Ishikawa (cell line): ENCODE measurements at regions not wholly inside any gene's neighbourhood (a gene's known extent, or its start where the extent isn't known, plus 50 kb on each side); places are given as distances from the start of the nearest gene placed in this dataset.

Experiments
- CEBPB ChIP-seq: IDR thresholded peaks from 2 replicates; pipeline ENCODE4 v1.6.1; 2012
- CREB1 ChIP-seq: IDR thresholded peaks from 2 replicates; pipeline ENCODE4 v1.6.1; 2012; ENCODE audit warnings: low read depth
- EGR1 ChIP-seq: IDR thresholded peaks from 2 replicates; pipeline ENCODE4 v1.6.1; 2012
- EP300 ChIP-seq: IDR thresholded peaks from 2 replicates; pipeline ENCODE4 v1.6.1; 2012; ENCODE audit warnings: borderline replicate concordance
- NFIC ChIP-seq: IDR thresholded peaks from 2 replicates; pipeline ENCODE4 v1.6.1; 2012
- RAD21 ChIP-seq: IDR thresholded peaks from 2 replicates; pipeline ENCODE4 v1.6.1; 2012; ENCODE audit warnings: low read depth
- REST ChIP-seq: IDR thresholded peaks from 2 replicates; pipeline ENCODE4 v1.6.1; 2012; ENCODE audit warnings: low read depth, mild to moderate bottlenecking
- TAF1 ChIP-seq: IDR thresholded peaks from 2 replicates; pipeline ENCODE4 v1.6.1; 2012; ENCODE audit warnings: low read depth, mild to moderate bottlenecking
- TCF12 ChIP-seq: IDR thresholded peaks from 2 replicates; pipeline ENCODE4 v1.6.1; 2012; ENCODE audit warnings: low read depth
- TEAD4 ChIP-seq: IDR thresholded peaks from 2 replicates; pipeline ENCODE4 v1.6.1; 2012
- YY1 ChIP-seq: IDR thresholded peaks from 2 replicates; pipeline ENCODE4 v1.6.1; 2012; ENCODE audit warnings: low read depth
- ZBTB7A ChIP-seq: IDR thresholded peaks from 2 replicates; pipeline ENCODE4 v1.6.1; 2012; ENCODE audit warnings: low read depth
- TF ChIP-seq, protein P1 (sequence below): IDR thresholded peaks from 2 replicates; pipeline ENCODE4 v1.6.1; 2012
- TF ChIP-seq, protein P2 (sequence below): IDR thresholded peaks from 2 replicates; pipeline ENCODE4 v1.6.1; 2012

GRCh38 chr7:136741941-136742340 lies 126.5 kb upstream of the CHRM2 start:
- TF ChIP-seq RAD21 (no peak), REST (no peak), EGR1 (no peak), TAF1 (no peak), YY1 (no peak), CEBPB (no peak), CREB1 (no peak), TEAD4 (no peak), EP300 (no peak), NFIC (no peak), ZBTB7A (no peak), TCF12 (no peak)
- TF ChIP-seq, protein P1, sequence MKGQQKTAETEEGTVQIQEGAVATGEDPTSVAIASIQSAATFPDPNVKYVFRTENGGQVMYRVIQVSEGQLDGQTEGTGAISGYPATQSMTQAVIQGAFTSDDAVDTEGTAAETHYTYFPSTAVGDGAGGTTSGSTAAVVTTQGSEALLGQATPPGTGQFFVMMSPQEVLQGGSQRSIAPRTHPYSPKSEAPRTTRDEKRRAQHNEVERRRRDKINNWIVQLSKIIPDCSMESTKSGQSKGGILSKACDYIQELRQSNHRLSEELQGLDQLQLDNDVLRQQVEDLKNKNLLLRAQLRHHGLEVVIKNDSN = no peak
- TF ChIP-seq, protein P2, sequence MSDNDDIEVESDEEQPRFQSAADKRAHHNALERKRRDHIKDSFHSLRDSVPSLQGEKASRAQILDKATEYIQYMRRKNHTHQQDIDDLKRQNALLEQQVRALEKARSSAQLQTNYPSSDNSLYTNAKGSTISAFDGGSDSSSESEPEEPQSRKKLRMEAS = no peak
